Right lobe of liver (tissue), 4 donors: ENCODE measurements at regions not wholly inside any gene's neighbourhood (a gene's known extent, or its start where the extent isn't known, plus 50 kb on each side); places are given as distances from the start of the nearest gene placed in this dataset.

Experiments used
- POLR2A ChIP-seq: fragments of 450-650 bp; IDR thresholded peaks from one replicate; pipeline ENCODE4 v1.6.1; 2017; ENCODE audit warnings: antibody characterized with exemption, mild to moderate bottlenecking
- TF ChIP-seq, protein P1 (sequence below), 4 donors: fragments of 200-600 bp in 3 of 4; fragments of 450-650 bp in 1 of 4; IDR thresholded peaks; one replicate each; pipeline versions ENCODE4 v1.5.1 to v1.8.0; 2016 to 2022; ENCODE audit warnings: antibody characterized with exemption in 4 of 4, mild to moderate bottlenecking in 2 of 4
- donor health status: DM: no; HTN: no; CAD: no.
- donor health status: DM: no; HTN: no; CAD: no.
- donor health status: DM: no; HTN: yes; CAD: no.

DNA sequence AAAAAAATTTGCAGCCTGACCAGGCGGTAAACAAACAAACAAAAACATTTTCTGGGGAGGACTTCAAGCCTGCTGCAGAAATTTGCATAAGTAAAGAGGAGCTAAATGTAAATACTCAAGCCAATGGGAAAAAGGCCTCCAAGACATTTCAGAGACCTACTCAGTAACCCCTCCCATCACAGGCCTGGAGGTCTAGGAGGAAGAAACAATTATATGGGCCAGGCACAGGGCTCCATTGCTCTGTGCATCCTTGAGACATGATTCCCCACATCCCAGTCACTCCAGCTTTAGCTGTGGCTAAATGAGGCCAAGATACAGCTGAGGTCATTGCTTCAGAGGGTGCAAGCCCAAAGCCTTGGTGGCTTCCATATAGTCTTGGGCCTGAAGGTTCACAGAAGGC, 793.4 kb downstream of the SLITRK1 start:
- TF ChIP-seq, protein P1, sequence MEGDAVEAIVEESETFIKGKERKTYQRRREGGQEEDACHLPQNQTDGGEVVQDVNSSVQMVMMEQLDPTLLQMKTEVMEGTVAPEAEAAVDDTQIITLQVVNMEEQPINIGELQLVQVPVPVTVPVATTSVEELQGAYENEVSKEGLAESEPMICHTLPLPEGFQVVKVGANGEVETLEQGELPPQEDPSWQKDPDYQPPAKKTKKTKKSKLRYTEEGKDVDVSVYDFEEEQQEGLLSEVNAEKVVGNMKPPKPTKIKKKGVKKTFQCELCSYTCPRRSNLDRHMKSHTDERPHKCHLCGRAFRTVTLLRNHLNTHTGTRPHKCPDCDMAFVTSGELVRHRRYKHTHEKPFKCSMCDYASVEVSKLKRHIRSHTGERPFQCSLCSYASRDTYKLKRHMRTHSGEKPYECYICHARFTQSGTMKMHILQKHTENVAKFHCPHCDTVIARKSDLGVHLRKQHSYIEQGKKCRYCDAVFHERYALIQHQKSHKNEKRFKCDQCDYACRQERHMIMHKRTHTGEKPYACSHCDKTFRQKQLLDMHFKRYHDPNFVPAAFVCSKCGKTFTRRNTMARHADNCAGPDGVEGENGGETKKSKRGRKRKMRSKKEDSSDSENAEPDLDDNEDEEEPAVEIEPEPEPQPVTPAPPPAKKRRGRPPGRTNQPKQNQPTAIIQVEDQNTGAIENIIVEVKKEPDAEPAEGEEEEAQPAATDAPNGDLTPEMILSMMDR (IDR thresholded peaks at IDR 0.05): no peak
- TF ChIP-seq POLR2A: no peak
